ENCODE measurements at regions not wholly inside any gene's neighbourhood (a gene's known extent, or its start where the extent isn't known, plus 50 kb on each side); places are given as distances from the start of the nearest gene placed in this dataset.

GRCh38 chr22:47835726-47836125 lies 1073.3 kb downstream of the TBC1D22A start:
- TF ChIP-seq CTCF (IDR thresholded peaks at IDR 0.05; ENCODE audit: low read depth, low read length, poor library complexity, severe bottlenecking) (no peak), EZH2phosphoT487 (IDR thresholded peaks at IDR 0.05; ENCODE audit: borderline replicate concordance, low read length) (no peak)
